Suppressor macrophage treated with lipopolysaccharide for 4 hours (primary cell): ENCODE measurements at regions not wholly inside any gene's neighbourhood (a gene's known extent, or its start where the extent isn't known, plus 50 kb on each side); places are given as distances from the start of the nearest gene placed in this dataset.
A peak's percentile ranks its signal among the peaks of the same experiment; 100 is the strongest.

Experiments used
- DNase-seq: peaks from one replicate; pipeline ENCODE4 v3.0.0-alpha.2; 2020

GRCh38 chr7:138258197-138258559 is 181.9 kb downstream of the AKR1D1 start:
- DNase-seq: peak; percentile 61

GRCh38 chr7:138259675-138260074 is 183.4 kb downstream of the AKR1D1 start:
- DNase-seq: no peak

- no peak for DNase-seq
These were observed 191.7 kb downstream of the AKR1D1 start for GRCh38 chr7:138267934-138268333.

DNA sequence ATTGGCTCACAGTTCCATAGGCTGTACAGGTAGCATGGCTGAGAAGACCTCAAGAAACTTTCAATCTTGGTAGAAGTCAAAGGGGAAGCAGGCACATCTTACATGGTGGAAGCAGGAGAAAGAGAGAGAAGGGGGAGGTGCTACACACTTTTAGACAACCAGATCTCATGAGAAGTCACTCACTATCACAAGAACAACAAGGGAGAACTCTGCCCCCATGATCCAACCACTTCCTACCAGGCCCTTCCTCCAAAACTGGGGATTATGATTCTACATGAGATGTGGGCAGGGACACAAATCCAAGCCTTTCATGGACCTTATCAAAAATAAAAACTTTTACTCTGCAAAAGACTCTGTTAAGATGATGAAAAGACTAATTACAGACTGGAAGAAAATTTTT is 183.2 kb upstream of the TRIM24 start:
- peak; percentile 13 for DNase-seq

- DNase-seq: no peak
These were observed 181.5 kb upstream of the TRIM24 start for GRCh38 chr7:138278601-138279000.

DNA sequence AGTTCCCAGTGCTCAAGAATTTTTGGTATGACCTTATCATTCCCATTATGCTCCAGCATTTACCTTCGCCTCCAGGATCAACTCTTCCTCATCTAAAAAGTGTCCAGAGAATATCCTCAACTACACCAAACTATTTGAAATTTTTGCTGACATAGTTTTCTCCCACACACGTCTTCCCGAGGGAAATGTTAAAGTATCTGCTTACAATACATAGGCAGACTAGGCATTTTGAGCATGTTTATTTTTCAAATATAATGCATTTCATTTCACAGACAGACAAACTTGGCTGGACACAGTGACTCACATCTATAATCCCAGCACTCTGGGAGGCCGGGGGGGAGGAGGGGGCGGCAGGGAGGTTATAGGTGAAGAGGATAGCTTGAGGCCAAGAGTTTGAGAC is 177.1 kb upstream of the TRIM24 start:
- no peak for DNase-seq

- DNase-seq: no peak
These were observed 174.9 kb upstream of the TRIM24 start for GRCh38 chr7:138285129-138285528.

DNA sequence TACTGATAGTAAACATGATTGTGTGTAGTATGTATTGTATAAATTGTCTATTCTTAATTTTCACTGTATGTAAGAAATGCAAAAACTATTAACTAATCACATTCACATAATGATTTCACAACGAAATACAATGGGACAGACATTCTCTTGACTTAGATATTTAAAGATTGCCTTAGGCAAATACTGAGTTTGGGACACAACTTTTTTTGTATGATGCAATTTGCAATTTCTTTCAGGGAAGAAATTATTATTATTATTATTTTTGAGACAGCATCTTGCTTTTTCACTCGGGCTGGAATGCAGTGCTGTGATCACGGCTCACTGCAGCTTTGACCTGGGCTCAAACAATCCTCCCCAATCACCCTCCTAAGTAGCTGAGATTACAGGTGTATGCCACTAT is 173.2 kb upstream of the TRIM24 start:
- DNase-seq: no peak

DNA sequence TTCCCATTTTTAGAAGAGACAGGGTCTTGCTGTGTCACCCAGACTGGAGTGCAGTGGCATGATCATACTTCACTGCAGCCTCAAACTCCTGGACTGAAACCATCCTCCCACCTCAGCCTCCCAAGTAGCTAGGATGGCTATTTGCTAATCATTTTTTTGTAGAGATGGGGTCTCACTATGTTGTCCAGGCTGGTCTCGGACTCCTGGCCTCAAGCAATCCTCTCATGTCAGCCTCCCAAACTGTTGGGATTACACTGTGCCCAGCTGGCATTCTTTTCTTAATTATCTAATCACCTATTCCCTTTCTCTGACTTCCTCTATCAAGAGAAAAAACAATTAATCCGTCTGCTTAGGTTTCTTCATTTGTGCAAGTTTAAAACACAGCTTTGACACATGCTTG is 172.5 kb upstream of the TRIM24 start:
- no peak for DNase-seq

GRCh38 chr7:138289082-138289481 is 171.0 kb upstream of the TRIM24 start:
- DNase-seq: no peak

- DNase-seq: no peak
These were observed 170.2 kb upstream of the TRIM24 start for GRCh38 chr7:138289864-138290263.

DNA sequence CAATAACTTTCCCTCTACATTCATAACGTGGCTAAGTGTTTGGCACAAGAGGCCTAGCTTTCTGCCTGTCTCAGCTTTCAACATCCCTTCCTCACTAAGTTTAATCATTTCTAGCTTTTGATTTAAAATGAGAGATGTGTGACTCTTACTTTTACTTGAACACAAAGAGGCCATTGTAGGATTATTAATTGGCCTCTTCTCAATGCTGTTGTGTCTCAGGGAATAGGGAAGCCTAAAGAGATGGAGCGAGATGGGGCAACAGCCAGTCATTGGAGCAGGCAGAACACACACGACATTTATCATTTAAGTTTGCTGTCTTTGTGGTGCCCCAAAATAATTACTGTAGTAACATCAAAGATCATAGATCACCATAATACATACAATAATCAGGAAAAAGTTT is 167.1 kb upstream of the TRIM24 start:
- DNase-seq: no peak

- DNase-seq: peak; percentile 26
These were observed 164.9 kb upstream of the TRIM24 start for GRCh38 chr7:138295049-138295637.

GRCh38 chr7:138297526-138297925 is 162.5 kb upstream of the TRIM24 start:
- DNase-seq: no peak

GRCh38 chr7:138299066-138299465 is 161.0 kb upstream of the TRIM24 start:
- DNase-seq: no peak

DNA sequence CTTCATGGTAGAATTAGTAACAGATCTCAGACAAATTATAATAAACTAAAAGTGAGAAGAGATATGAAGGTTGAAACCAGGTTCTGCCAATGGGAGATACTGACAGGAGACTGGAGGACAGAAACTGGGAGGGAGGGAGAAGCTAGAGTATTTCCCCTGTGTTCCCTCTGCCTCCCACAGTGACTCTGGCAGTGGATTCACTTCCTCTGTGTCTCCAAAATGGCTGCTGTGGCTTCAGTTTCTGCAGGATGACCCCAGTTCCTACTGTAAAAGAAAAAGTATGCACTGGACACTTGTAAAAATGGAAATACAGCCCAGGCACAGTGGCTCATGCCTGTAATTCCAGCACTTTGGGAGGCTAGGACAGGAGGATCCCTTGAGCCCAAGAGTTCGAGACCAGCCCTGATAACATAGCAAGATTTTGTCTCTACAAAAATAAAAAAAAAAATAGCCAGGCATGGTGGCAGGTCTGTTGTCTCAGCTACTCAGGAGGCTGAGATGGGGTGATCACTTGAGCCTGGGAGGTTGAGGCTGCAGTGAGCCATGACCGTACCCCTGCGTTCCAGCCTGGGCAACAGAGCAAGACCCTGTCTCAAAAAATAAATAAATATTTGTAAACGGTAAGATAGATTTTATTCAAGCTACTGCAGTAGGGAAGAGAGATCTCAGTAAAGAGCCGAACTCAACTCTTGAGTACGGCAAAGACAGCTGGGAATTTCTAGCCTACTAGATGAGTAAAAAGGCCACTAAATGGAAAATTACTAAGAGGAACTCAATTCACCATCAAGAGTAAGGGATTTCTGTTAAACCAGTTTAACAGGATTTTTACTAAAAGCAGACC is 156.6 kb upstream of the TRIM24 start:
- peak; percentile 75 for DNase-seq

DNA sequence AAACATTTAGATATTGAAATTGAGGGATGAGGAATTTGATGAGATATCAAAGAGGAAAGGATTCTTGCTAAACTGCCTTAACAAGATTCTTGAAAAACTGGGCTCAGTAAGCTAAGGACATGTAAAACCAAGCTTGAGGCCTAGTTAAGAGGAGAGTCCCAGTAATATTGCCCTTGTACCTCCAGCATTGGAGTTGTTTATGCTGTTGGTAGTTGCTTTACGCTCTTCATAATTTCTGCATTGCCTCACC is 156.1 kb upstream of the TRIM24 start:
- no peak for DNase-seq

GRCh38 chr7:138307633-138308032 is 152.4 kb upstream of the TRIM24 start:
- DNase-seq: no peak

- DNase-seq: no peak
These were observed 151.9 kb upstream of the TRIM24 start for GRCh38 chr7:138308136-138308535.

- no peak for DNase-seq
These were observed 150.9 kb upstream of the TRIM24 start for GRCh38 chr7:138309186-138309585.

DNA sequence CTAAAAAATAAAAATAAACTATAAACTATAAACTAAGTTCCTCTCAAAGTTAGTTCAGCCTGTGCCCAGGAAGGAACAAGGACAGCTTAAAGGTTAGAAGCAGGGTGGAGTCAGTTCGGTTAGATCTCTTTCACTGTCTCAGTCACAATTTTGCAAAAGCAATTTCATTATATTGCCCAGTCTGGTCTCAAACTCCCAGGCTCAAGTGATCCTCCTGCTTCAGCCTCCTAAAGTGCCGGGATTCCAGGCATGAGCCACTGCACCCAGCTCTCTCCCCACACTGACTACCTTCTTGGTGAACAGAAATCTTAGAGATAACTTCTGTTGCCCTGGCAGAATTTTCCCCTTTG is 146.3 kb upstream of the TRIM24 start:
- no peak for DNase-seq

DNA sequence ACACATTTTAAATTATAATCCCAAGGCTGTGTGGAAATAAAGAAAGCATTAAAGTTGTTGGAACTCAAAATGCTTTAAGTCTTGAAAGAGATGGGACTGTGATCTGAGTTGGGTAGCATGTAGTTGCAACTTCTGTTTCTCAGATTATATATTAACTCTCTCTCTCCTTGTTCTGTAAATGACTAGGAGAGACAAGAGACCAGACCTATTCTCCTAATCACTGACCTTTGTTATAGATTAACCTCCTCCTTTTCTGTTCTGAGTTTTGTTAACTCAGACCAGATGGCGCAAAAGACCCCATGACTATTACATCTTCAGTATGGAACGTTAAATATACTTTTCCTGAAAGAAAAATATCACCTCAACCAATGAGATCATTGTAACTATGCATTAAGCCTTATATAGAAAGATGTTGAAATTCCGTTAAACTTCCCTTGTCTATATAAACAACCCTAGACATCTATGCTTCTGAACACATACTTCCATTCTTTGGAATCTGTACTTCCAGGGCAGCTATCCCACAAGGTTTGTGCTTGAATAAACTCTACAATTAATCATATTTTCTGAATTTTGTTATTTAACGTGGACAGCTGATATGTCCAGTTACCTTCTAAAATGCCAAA is 143.5 kb upstream of the TRIM24 start:
- DNase-seq: no peak

GRCh38 chr7:138317044-138317596 is 142.9 kb upstream of the TRIM24 start:
- no peak for DNase-seq

GRCh38 chr7:138324941-138325340 is 135.1 kb upstream of the TRIM24 start:
- no peak for DNase-seq
